Superior temporal gyrus (tissue), 1 donor: ENCODE measurements at regions not wholly inside any gene's neighbourhood (a gene's known extent, or its start where the extent isn't known, plus 50 kb on each side); places are given as distances from the start of the nearest gene placed in this dataset.
A peak's percentile ranks its signal among the peaks of the same experiment; 100 is the strongest.
"Not testable (repeated sequence)": the region's sequence is repeated elsewhere in the genome, so short reads cannot be mapped to it uniquely, and the experiment has no call there.

ENCODE experiments used
- DNase-seq: peaks from one replicate; pipeline ENCODE4 v3.0.0-alpha.2; 2016; ENCODE audit errors: extremely low spot score

DNA sequence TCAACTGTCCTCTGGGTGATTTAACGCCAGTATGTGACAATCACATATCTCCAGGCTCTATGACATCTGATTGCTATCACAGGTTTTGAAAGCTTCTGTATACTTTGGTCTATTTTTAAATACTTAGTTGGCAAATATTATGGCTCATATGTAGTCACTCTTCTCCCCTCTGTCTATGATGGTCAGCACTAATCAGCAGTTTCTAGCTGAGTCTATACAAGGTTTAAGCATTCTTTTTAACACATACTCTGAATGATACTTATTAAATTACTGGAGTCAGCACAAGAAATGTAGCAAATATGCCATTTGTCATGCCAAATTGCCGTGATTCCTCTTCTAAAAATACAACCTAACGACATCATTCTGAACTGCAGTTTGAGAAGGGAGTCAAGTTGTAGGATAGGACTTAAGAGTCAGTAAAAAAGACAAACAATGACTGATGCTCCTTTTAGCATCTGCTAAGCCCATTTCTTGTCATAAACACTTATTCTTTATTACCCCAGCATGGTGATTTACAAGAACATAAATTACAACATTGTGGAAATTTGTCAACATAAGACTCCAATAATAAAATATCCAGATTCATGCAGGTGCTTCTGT is 947.8 kb downstream of the XPNPEP1 start:
- DNase-seq = no peak

DNA sequence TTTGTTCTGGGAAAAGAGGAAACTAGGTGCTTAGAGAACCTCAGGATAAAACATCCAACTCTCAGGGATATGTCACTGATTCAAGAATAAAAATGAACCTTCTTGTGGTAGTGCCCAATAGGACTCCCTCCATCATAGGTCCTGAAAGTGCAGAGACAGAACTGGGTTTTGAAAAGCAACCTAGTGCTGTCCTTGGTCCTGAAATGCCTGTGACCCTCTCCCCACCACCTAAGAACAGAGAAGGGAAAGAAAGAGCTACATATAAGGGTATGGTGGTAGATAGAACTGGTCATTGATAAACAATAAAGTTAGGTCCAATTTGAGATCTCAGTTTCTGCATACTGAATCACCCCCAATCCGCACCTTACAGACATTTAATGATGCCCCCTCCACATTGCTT is 953.3 kb downstream of the XPNPEP1 start:
- DNase-seq = no peak

DNA sequence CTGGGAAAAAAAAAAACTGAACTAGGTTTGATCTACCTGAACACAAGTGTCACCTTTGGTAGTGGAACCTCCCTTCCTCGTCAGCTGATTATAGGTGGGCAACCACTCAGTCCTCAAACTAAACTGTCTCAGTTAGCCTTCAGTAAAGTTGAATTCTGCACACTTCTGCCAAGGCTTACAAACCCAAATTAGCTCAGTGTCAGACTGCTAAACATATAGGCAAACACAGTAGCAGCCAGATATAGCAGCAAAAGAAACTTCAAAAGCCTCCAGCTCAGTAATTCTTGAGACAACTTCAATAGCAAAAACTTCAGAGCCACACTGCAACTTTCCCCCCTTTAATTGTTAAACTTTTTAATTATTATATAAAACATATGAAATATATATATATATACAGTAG is 956.9 kb downstream of the XPNPEP1 start:
- no peak for DNase-seq

DNA sequence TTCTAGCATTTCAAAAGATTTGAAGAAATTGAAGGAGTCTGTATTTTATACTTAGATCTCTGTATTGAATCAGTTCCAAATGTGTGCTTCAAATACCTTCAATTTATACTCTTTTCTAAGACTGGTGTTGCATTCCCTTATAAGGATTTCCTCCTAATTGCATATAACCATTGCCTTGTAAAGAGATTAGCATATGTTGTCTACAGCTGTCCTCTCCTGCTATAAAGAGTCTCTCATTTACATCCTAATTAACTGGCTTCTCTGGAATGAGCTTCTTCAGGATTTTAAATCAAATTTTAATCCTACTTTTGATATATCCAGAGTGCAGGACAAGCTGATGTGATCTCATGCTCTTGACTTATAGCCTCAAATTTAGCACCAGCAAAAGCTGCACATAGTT is 957.3 kb downstream of the XPNPEP1 start:
- no peak for DNase-seq

DNA sequence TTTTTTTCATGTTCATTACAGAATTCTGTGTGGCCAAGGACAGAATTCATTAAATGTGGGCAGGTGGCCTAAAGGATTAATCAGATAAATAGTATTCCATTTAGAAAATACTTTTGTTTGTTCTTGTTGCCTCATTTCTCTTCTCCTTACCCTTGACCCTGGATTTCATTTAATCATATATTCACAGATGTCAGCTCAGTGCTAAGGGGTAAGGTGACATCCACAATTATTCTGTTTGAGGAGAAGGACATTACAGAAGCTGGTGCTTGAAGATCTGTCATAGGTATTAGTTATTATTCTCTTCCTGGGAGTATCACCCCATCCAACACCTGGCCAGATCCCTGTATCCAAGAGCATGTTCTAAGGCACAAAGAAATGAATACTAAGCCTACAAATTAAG is 961.1 kb downstream of the XPNPEP1 start:
- DNase-seq = no peak

DNA sequence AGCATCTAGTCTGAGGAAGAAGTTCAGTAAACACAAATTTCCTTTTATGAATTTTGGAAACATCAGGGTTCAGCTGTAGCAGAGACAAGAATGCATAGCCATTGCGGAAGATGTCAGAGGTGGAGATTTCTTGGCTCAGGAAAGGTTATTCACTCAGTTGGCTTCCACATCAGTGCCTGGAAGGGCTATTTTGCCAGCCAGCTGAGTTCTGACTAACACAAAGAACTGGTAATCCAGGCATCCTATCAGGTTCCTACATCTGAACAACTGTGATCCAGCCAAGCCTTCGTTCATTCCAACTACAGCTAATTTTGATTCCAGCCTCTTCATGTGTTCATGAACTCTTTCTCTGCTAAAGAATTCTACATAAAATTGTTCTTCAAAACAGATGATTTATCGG is 965.6 kb downstream of the XPNPEP1 start:
- no peak for DNase-seq

DNA sequence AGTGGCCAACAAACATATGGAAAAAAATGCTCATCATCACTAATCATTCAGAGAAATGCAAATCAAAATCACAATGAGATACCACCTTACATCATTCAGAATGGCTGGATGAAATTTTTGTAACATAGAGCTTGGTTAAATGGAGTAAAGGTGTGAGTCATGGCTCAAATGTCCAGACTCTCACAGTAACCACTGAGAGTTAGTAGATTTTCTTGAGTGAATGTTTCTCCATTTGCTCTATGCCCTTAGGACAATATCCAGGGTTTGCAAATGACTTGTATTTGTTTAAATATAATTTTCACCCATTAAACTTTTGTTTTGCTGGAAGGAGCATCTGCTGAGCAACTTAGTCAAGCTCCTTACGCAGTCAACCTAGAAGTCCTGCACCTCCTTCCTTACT is 967.2 kb downstream of the XPNPEP1 start:
- DNase-seq = no peak

DNA sequence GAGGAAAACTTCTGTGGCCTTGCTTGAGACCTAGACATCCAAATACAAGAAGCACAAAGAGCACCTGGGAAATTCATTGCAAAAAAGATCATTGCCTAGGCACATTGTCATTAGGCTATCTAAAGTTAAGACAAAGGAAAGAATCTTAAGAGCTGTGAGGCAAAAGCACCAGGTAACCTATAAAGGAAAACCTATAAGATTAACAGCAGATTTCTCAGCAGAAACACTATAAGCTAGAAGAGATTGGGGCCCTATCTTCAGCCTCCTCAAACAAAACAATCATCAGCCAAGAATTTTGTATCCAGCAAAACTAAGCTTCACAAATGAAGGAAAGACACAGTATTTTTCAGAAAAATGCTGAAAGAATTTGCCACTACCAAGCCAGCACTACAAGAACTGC is 1003.3 kb downstream of the XPNPEP1 start:
- not testable (repeated sequence) for DNase-seq

DNA sequence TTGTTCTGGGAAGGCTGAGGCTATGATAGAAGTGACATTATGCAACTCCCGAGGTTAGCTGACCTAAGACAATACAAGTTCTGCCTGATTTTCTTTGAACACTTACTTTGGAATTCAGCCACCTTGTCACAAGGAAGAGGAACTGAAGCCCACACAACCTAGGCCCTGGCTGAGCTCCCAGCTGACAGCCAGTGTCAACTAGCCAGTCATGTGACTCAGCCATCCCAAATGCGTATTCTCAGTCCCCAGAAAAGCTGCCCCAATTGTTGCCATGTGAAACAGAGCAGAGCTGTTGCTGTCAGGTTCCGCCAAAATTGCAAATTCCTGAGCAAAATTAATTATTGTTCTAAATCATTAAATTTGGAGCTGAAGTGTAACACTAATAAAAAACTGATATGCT is 1010.0 kb downstream of the XPNPEP1 start:
- DNase-seq = no peak

DNA sequence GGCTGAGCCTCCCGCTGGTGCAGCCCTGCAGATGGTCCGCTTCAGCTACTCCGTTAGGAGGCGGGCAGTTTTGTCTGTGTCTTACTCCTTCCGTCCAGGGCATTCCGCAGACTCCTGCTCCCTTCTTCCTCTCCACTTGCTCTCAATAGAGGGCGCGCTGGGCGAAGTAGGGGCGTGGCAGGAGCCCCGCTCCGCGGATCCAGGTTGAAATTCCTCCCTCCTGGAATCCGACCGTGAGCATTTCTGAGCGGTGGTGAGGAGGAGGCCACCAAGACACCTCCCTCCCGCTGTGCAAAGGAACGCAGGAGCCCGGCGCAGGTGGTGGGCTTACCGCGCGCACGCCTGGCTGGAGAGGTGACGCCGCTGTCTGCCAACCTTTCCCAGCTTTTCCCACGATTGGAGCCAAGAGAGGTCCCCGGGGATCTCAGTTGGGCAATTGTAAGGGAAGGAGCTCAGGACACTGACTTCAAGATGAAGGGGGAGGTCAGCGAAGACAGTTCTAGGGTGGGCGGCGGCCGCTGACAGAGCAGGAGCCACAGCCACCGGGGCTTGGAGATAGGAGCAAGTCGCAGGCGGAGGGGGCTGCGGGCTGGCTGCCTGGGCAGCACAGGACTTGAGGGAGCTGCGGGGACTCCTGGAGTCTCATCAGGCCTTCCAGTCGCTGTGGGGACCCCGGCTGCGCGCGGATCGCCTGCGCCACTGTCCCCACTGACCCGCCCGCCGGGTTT is 1011.3 kb downstream of the XPNPEP1 start:
- peak; percentile 44 for DNase-seq

DNA sequence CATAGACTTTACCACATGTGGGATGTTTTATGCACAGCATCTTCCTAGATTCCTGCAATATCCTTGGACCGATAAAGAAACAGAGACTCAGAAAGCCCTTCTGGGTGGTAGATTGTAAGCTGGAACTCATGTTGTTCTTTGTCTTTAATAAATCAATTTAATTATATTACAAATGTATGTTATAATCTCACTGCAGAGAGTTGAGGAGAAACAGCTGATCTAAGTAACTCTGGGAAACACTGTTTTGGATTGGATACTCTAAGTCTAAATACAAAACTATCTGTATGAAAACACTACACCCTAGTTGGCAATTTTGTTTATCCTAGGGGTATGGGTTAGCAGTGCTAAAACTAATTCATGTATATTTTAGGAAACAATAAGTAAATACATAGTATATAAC is 1015.2 kb downstream of the XPNPEP1 start:
- DNase-seq = no peak

DNA sequence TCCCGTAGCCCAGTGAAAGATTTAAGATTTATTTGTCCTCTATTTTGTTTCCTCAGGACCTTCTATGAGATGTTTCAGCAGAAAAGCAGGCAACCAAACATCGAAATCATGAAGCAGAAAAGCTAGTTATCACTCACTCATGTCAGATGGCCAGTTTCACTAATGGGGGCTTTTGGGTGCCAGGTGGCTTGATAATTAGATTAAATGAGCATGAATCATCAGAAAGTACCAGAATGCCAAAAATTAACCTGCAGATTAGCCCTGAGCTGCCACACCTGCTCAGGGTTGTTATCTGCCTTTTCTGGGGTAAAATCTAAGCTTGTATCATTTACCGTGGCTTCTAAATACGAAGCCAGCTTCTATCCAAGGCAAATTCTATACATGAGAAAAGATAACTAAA is 1017.5 kb downstream of the XPNPEP1 start:
- no peak for DNase-seq

DNA sequence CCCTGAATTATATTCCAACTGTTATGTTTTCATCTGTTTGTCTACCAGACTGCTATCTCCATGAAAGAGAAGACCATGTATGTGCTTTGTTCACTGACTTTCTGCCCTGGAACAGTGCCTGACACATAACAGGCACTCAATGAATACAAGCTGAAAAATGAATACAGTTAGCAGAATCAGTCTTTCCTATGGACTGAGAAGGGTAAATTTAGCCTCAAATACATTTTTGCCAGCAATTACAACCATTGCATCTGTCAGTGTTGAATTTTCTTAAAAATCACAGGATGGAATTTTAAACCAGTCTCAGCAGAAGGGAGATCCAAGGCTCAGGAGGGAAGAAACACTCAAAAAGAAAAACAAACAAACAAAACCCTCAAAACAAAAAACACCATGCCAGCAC is 1018.1 kb downstream of the XPNPEP1 start:
- DNase-seq = no peak

DNA sequence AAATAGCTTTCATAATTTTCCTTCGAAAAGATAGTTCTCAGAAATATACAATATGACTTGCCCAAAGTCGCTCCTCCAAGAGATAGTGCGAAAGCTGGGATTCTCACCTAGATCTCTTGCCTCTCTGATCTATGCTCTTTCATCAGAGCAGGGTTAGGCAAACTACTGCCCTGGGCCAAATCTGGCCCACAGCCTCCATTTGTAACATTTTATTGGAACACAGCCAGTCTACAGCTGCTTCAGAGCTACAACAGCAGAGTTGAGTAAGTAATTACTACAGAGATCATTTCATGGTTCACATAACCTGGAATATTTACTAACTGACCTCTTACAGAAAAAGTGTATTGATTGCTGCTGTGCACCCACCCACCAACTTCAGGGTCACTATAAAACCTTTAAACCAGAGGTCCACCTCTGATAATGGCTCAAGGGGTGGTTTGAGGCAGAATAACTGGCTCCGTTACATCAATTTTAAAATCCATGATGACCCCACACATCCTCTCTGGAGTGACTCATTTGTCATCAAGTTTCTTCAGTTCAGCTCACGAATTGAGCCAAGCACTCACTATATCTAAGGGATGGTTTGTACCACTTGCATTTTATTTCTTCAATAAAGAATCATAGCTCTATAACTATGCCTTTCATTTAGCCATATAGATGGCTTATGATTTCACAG is 1019.0 kb downstream of the XPNPEP1 start:
- DNase-seq = no peak

DNA sequence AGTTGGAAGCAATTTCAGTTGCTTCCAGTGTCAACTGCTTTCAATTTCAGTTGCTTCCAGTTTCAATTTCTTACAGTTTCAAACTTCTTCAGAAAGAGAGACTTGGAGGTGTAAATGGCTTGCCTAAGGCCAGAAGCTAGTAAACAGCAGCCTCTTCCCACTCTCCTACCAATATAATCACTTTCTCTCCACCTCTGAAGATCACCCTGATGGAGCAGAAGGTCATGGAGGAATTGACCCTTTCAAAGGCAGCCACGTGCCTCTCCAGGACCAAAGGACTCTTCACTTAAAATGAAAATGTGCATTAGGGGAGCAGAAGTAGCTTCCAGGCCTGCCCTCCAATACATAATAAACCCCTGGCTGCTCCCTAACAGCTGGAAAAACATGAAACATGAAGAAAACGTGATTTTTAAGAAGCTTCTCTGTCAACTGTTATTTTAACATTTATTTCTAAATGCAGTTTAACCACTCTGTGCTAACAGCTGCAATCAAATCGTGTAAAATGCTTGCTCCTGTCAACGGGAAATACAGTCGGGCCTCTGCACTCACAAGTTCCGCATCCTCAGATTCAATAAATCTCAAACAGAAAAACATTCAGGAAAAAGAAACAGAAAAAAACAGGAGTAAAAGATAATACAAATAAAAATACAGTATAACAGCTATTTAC is 1020.6 kb downstream of the XPNPEP1 start:
- no peak for DNase-seq

DNA sequence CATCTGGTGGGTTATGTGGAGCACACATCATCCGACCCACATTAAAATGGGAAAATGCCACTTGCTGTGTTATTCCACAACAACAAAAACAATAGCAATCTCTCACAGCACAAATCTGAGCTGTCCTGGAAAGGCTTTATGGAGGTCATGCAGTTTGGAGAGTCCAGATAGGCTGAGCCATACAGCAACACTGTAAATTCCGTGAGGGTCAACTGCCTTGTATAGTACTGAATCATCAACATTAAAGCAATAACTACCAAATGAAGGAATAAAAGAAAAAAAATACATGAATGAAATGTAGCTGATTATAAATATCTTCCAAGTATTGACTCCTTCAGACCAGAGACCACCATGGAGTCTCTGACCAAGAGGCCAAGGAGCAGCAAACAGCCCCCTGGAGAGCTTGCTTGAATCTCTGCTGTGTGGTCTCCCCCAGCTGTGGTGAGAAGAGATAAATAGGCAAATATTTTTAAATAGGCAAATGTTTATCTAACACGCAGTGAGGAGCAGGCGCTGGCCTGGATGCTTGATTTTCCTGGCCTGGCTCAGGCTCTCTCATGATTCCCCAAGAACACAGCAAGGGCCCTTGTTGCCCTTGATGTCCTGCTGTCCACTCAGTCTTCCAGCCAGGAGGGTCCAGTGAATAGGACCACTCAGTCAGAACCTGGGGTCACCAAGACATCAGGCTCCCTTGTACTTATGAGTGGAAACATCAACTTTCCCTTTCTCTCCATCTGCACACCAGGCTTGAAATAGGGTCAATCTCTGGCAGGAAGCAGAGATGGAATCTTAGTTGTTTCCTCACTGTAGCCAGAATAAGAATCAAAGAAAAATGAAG is 1021.3 kb downstream of the XPNPEP1 start:
- no peak for DNase-seq

DNA sequence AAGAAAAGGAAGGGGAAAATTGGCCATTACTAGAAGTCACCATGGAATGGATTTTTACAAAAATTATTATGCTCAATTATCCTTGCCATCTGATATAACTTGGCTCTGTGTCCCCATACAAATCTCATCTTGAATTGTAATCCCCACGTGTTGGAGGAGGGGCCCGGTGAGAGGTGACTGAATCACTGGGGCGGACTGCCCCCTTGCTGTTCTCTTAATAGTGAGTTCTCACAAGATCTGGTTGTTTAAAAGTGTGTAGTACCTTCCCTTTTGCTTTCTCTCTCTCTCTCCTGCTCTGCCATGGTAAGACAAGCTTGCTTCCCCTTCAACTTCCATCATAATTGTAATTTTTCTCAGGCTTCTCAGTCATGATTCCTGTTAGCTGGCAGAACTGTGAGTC is 1023.6 kb downstream of the XPNPEP1 start:
- no peak for DNase-seq

DNA sequence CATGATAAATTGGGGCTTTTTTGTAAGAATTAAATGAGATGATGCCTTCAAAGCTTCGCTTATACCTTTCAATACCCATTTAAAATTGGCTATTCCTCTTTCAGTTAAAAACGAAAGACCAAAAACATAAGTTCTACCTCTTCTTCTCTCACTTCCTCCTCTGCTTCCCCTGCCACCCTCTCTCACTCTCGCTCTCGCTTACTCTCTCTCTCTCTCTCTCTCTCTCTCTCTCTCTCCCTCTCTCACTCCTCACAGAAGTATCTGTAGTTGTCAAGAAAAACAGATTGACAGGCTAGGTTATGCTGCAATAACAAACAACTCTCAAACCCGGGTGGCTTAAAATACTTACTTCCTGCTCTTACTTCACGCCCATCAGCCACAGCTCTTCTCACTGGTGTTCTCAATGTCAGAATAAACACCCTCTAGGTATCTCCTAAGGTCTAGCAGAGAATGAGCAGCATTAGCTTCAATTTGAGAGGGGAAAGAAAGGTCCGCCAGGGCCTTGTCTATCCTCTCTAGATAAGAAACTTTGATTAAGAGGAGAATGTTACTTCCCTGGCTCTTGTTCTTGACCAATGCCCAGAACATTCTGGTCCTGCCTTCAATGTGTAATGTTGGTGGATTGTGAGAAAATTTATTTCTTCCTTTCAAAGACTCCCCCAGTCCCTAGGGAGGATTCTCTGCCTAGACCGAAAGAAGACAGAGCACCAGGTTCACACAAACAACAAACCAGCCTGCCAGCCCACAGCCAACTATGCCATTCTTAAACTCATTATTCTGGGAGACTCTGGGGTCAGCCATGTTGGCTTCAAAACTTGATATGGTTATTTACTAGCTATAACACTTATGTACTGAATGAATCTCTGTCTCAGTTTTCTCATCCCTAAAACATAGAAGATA is 1028.7 kb downstream of the XPNPEP1 start:
- no peak for DNase-seq

DNA sequence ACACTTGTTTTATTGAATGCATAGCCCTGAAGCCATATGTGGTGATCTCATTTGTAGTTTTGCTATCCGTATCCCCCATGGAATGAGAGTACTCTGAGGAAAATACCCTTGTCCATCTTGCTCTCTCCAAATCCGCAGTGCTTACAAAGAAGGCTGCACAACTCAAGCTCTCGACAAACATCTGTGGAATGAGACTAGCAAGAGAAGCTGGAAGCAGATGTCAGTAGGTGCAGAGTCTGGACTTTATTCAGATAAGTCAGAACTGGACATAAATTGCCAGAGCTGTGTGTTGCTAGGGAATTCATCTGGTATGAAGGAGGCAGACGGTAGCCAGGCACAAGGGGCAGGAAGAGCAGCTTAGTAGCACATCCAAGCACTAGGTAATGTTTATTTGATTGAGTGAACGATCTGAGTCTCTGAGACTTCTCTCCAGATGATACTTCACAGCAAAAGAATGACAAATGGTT is 1046.2 kb downstream of the XPNPEP1 start:
- no peak for DNase-seq

DNA sequence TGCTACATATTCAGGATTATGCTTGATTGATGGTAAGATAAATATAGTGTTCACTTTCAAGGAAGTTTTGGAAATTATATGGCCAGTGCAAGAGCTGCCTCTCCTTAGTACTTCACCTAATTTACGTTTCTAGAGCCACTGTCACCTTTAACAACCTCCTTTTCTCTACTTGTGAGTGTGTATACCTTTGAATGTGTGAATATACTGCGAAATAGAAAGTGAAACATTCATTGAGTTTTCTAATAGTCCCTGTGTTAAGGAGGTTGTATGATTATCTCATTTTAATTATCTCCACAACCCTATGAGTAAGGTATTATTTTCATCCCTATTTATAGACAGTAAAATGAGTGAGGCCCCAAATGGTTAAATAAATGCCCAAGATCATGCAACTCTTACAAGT is 1050.5 kb downstream of the XPNPEP1 start:
- DNase-seq = no peak

DNA sequence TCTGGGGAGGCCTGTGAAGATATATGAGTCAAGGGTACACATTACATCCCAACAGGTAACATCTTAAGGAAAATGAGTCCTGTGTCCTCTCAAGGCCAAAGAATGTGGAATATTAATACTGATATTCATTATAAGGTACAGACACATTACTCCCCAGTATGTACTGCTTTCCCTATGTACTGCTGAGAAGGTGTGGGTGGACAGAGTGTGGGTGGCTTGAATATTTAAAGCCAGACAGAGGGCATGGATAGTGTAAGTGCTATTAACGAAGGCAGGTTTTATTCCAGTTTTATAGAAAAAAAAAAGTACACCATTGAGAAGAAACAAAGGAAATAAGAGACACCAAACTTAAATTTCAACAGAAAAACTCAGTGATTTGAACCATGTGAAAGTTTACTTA is 1054.4 kb downstream of the XPNPEP1 start:
- DNase-seq = no peak
